ENCODE measurements at regions not wholly inside any gene's neighbourhood (a gene's known extent, or its start where the extent isn't known, plus 50 kb on each side); places are given as distances from the start of the nearest gene placed in this dataset.

DNA sequence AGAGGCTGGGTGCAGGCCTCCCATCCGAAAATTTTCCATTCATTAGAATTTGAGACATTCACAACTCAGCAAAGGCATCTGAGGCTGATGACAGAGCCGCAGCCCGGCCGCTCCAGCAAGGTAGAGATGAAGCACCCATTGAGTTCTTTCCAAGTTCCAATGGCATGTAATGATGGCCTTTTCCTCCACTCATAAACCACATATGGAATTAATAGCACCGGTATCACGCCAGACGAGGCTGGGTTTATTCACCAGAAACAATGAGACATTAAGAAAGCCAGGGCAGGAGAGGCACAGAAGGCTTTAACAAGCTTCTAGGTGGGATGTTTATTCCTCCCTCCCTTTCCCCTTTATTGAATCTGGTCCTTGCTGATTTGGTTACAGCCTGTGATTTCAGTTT lies 534.4 kb downstream of the MN1 start:
- TF ChIP-seq POLR2AphosphoS5 (IDR thresholded peaks at IDR 0.05), result no peak
- no peak for TF ChIP-seq CTCF (IDR thresholded peaks at IDR 0.05)

Data from suprapubic skin (tissue), 3 donors.